ENCODE measurements at regions not wholly inside any gene's neighbourhood (a gene's known extent, or its start where the extent isn't known, plus 50 kb on each side); places are given as distances from the start of the nearest gene placed in this dataset.

GRCh38 chr22:48154943-48155240, 1392.4 kb downstream of the TBC1D22A start:
- DNase-seq (ENCODE audit: low read depth): no peak

- DNase-seq (ENCODE audit: low read depth): no peak
Observed at GRCh38 chr22:48154169-48154942, 1391.9 kb downstream of the TBC1D22A start.

- DNase-seq (ENCODE audit: low read depth): no peak
Observed at GRCh38 chr22:48153726-48154125, 1391.3 kb downstream of the TBC1D22A start.

GRCh38 chr22:48152916-48153315, 1390.5 kb downstream of the TBC1D22A start:
- DNase-seq (ENCODE audit: low read depth): no peak

GRCh38 chr22:48152164-48152775, 1389.8 kb downstream of the TBC1D22A start:
- DNase-seq (ENCODE audit: low read depth): no peak

- no peak for DNase-seq (ENCODE audit: low read depth)
Observed at GRCh38 chr22:48151641-48152040, 1389.2 kb downstream of the TBC1D22A start.

- DNase-seq (ENCODE audit: low read depth): no peak
Observed at GRCh38 chr22:48147831-48148230, 1385.4 kb downstream of the TBC1D22A start.

- no peak for DNase-seq (ENCODE audit: low read depth)
Observed at GRCh38 chr22:48147404-48147803, 1385.0 kb downstream of the TBC1D22A start.

- DNase-seq (ENCODE audit: low read depth): no peak
Observed at GRCh38 chr22:48146426-48146825, 1384.0 kb downstream of the TBC1D22A start.

- no peak for DNase-seq (ENCODE audit: low read depth)
Observed at GRCh38 chr22:48145738-48146137, 1383.3 kb downstream of the TBC1D22A start.

- DNase-seq (ENCODE audit: low read depth): no peak
Observed at GRCh38 chr22:48144318-48144717, 1381.9 kb downstream of the TBC1D22A start.

- no peak for DNase-seq (ENCODE audit: low read depth)
Observed at GRCh38 chr22:48143856-48144255, 1381.4 kb downstream of the TBC1D22A start.

- DNase-seq (ENCODE audit: low read depth): no peak
Observed at GRCh38 chr22:48142388-48142787, 1379.9 kb downstream of the TBC1D22A start.

- no peak for DNase-seq (ENCODE audit: low read depth)
Observed at GRCh38 chr22:48141301-48141700, 1378.9 kb downstream of the TBC1D22A start.

- DNase-seq (ENCODE audit: low read depth): no peak
Observed at GRCh38 chr22:48140261-48140813, 1377.9 kb downstream of the TBC1D22A start.

- no peak for DNase-seq (ENCODE audit: low read depth)
Observed at GRCh38 chr22:48139776-48140175, 1377.3 kb downstream of the TBC1D22A start.

- DNase-seq (ENCODE audit: low read depth): no peak
Observed at GRCh38 chr22:48138855-48139254, 1376.4 kb downstream of the TBC1D22A start.

- DNase-seq (ENCODE audit: low read depth): no peak
Observed at GRCh38 chr22:48138427-48138826, 1376.0 kb downstream of the TBC1D22A start.

- peak; percentile 12 for DNase-seq (ENCODE audit: low read depth)
Observed at GRCh38 chr22:48137640-48138039, 1375.2 kb downstream of the TBC1D22A start.

GRCh38 chr22:48135592-48135991, 1373.1 kb downstream of the TBC1D22A start:
- DNase-seq (ENCODE audit: low read depth): no peak

- DNase-seq (ENCODE audit: low read depth): no peak
Observed at GRCh38 chr22:48125416-48125815, 1363.0 kb downstream of the TBC1D22A start.

- no peak for DNase-seq (ENCODE audit: low read depth)
Observed at GRCh38 chr22:48121984-48122383, 1359.5 kb downstream of the TBC1D22A start.

- DNase-seq (ENCODE audit: low read depth): no peak
Observed at GRCh38 chr22:48118654-48119053, 1356.2 kb downstream of the TBC1D22A start.
